ENCODE measurements at regions not wholly inside any gene's neighbourhood (a gene's known extent, or its start where the extent isn't known, plus 50 kb on each side); places are given as distances from the start of the nearest gene placed in this dataset.
A peak's percentile ranks its signal among the peaks of the same experiment; 100 is the strongest.

GRCh38 chr2:207304761-207305160 is 139.0 kb upstream of the KLF7 start:
- no peaks in the 10 kb centered on the region for H3K9me3 ChIP-seq (ENCODE audit: control insufficient read depth, insufficient read depth, low read length)
- no peaks in the 10 kb centered on the region for H3K36me3 ChIP-seq (ENCODE audit: control insufficient read depth, insufficient read depth, low read length)
- Mint-ChIP-seq H3K36me3 (no peaks in the 10 kb centered on the region), H3K4me3 (no peak overlapping the region), H3K4me1 (peaks cover 4 to 8% of the 10 kb centered on the region in 2 donors), H3K27ac (no peak overlapping the region), H3K27me3 (ENCODE audit: low read depth in 2 of 2) (peaks cover 8 to 29% of the 10 kb centered on the region in 2 donors), H3K9me3 (no peaks in the 10 kb centered on the region)
- no peak for TF ChIP-seq CTCF (IDR thresholded peaks at IDR 0.05)
- no peaks in the 10 kb centered on the region for H3K27me3 ChIP-seq (ENCODE audit: control insufficient read depth, insufficient read depth, low read length)
- H3K27ac ChIP-seq (ENCODE audit: low read length): no peak overlapping the region
- ATAC-seq: no peak
- H3K4me3 ChIP-seq (ENCODE audit: low read length): no peak overlapping the region
- DNase-seq: no peak
- no peaks in the 10 kb centered on the region for H3K4me1 ChIP-seq (ENCODE audit: control insufficient read depth, insufficient read depth, low read length)
- intact Hi-C loops (cut with micrococcal nuclease): no loop called here
- 89% methylated on average over 5 of the region's 5 CpGs for WGBS (ENCODE audit: insufficient coverage)

DNA sequence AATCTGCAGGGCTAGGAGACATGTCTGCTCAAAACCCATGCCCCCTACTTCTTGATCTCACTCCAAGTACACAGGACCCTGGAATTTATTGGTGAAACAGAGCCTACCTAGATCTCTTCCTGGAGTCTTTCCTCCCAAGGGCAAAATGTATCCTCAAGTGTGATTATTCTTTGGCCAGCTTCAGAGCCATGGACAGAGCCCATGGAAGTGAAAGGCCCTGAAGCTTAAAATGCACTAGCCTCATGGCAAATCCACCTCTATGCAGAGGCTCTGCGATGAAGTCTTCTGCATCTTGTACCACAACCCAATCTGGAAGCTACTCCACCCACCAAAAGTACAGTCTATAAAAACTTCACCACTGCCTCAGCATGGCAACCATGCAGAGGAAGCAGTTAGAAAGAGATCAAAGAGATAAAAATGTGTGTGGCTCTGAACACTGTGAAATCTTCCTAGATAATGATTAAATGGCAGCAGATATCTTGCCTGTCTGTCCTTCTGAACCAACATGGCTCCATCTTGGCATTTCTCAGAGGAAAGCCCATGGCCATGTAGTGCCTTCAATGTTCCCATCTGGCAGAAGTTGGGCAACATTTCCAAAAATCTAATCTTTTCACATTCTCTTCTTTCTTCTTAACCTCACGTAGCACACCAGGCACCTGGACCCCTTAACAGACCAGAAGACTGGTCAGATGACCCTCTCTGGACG is 142.9 kb upstream of the KLF7 start:
- Mint-ChIP-seq H3K4me1 (peaks cover 15 to 18% of the 10 kb centered on the region in 2 donors), H3K9me3 (no peaks in the 10 kb centered on the region), H3K4me3 (no peak overlapping the region), H3K27ac (no peak overlapping the region), H3K36me3 (no peaks in the 10 kb centered on the region), H3K27me3 (ENCODE audit: low read depth in 2 of 2) (peaks cover 7 to 30% of the 10 kb centered on the region in 2 donors)
- peak in 1 of 2 donors; percentile 12 for DNase-seq
- no peak for TF ChIP-seq CTCF (IDR thresholded peaks at IDR 0.05)
- H3K27ac ChIP-seq (ENCODE audit: low read length): no peak overlapping the region
- H3K9me3 ChIP-seq (ENCODE audit: control insufficient read depth, insufficient read depth, low read length): no peaks in the 10 kb centered on the region
- intact Hi-C loops (cut with micrococcal nuclease): no loop called here
- no peaks in the 10 kb centered on the region for H3K27me3 ChIP-seq (ENCODE audit: control insufficient read depth, insufficient read depth, low read length)
- no peak overlapping the region for H3K4me3 ChIP-seq (ENCODE audit: low read length)
- H3K4me1 ChIP-seq (ENCODE audit: control insufficient read depth, insufficient read depth, low read length): no peaks in the 10 kb centered on the region
- 74% methylated on average over 3 of the region's 3 CpGs for WGBS (ENCODE audit: insufficient coverage)
- no peak for ATAC-seq
- H3K36me3 ChIP-seq (ENCODE audit: control insufficient read depth, insufficient read depth, low read length): no peaks in the 10 kb centered on the region

DNA sequence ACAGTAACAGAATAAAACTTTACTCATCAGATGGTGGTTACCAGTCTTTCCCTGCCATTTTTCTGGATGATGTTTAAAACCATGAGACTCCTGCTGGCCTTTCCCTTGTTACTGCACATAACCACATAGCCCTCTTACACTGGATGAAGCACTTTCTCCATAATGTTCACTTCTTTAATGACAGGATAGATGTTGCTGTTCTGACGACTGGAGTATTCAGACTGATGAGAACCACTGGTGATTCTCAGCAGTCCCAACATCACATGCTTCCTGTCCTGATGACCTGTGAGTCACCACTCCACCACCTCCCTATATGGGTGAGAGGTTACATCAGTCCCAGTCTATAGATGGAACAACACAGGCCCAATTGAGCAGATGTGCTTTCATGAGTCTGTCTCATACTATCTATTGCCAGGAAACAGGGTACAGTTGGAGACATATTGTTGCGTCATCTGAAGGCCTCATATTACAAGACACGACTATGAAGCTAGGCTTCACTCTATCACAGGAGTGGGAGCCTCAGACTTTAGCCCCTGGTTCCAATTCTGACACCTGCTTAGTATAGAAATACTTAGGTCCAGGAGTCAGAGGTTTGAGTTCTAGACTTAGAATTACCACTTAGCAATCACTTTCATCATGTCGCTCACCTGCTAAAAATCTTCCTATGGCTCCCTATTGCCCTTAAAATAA is 145.7 kb upstream of the KLF7 start:
- Histone ChIP-seq H3K36me3 (ENCODE audit: control insufficient read depth, insufficient read depth, low read length) (no peaks in the 10 kb centered on the region), H3K9me3 (ENCODE audit: control insufficient read depth, insufficient read depth, low read length) (no peaks in the 10 kb centered on the region), H3K4me3 (ENCODE audit: low read length) (no peak overlapping the region), H3K4me1 (ENCODE audit: control insufficient read depth, insufficient read depth, low read length) (no peaks in the 10 kb centered on the region), H3K27me3 (ENCODE audit: control insufficient read depth, insufficient read depth, low read length) (no peaks in the 10 kb centered on the region), H3K27ac (ENCODE audit: low read length) (no peak overlapping the region)
- no peak for TF ChIP-seq CTCF (IDR thresholded peaks at IDR 0.05)
- DNase-seq (peak in 1 of 2 donors; percentile 11), ATAC-seq (peak; percentile 67 to 86 (median 80))
- H3K9me3 Mint-ChIP-seq: no peaks in the 10 kb centered on the region
- intact Hi-C loops (cut with micrococcal nuclease): no loop called here
- H3K4me1 Mint-ChIP-seq: peaks cover 15 to 18% of the 10 kb centered on the region in 2 donors
- H3K36me3 Mint-ChIP-seq: no peaks in the 10 kb centered on the region
- H3K27me3 Mint-ChIP-seq (ENCODE audit: low read depth in 2 of 2): peaks cover 5 to 14% of the 10 kb centered on the region in 2 donors
- H3K27ac Mint-ChIP-seq: peak overlapping the region in 1 of 2 donors; percentile 62
- 56% methylated on average over 4 of the region's 4 CpGs for WGBS (ENCODE audit: insufficient coverage)
- H3K4me3 Mint-ChIP-seq: no peak overlapping the region

Data from natural killer cell (primary cell).